HG03432 (cell line): ENCODE measurements at regions not wholly inside any gene's neighbourhood (a gene's known extent, or its start where the extent isn't known, plus 50 kb on each side); places are given as distances from the start of the nearest gene placed in this dataset.
"Not testable (repeated sequence)": the region's sequence is repeated elsewhere in the genome, so short reads cannot be mapped to it uniquely, and the experiment has no call there.

ENCODE experiments used
- ATAC-seq: cut with Tn5 transposase; IDR thresholded peaks from one replicate; pipeline ENCODE4 v1.9.1; 2021; ENCODE audit warnings: mild to moderate bottlenecking, moderate library complexity; ENCODE audit not compliant: unreplicated experiment

DNA sequence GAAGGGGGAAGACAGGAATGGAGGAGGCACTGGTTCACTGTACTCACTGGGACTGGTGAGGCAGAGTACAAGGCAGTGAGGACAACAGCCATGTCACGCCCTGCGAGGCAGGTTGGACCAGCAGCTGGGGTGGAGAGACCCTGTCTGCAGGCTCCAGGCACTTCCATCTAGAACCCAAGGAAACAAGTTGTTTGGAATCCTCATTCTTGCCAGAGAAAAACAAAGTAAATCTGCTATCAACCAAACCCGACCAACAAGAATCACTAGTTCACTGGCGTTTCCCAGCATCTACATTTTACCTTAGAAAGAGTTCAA is 98.5 kb upstream of the CDYL start:
- ATAC-seq = no peak

DNA sequence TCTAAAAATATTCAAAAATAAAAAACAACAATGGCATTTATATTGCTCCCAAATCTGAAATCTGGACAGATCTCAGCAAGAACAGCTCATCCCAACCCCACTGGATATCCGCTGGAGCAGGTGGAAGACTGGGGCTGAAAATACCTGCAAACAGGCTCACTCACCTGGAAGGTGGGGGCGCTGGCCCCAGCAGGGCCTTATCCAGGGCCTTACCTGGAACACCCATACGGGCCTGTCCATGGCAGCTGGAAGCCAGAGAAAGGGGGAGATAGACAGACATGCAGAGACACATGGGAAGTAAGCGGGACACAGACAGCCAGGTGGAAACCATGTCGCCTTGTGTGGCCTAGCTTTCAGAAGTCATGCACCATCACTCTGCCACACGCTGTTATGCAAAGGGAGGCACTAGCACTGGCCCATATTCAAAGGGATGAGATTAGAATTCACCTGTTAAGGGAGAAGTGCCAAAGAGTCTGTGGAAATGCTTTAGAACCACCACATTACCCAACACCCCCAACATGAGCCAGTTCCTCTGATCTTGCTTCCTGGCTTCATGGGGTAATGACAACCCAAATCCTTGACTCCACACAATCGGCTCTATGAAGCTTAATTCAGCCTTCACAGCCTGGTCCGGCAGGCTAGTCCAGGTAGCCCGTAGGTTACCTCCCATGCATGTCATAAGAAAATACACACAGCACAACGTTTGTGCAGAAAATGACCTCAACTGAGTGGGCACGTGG is 99.0 kb upstream of the CDYL start:
- ATAC-seq = no peak

DNA sequence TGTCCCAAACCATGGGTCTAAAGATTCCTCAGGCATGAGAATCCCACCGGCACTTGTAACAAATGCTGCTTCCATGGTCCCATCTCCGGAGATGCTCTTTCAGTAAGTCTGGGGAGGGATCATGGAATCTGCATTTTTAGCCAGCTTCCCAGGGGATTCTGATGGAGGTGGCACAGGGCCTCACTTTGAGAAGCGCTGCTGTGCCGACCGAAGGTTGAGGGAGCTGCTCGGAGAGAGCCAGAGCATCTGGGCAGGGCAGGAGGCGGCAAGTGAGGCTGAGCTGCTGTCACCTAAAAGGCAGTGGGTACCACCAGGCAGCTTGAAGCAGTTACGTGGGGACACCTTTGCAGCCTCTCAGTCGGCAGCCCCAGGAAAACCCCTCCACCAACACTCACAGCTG is 100.2 kb upstream of the CDYL start:
- no peak for ATAC-seq

DNA sequence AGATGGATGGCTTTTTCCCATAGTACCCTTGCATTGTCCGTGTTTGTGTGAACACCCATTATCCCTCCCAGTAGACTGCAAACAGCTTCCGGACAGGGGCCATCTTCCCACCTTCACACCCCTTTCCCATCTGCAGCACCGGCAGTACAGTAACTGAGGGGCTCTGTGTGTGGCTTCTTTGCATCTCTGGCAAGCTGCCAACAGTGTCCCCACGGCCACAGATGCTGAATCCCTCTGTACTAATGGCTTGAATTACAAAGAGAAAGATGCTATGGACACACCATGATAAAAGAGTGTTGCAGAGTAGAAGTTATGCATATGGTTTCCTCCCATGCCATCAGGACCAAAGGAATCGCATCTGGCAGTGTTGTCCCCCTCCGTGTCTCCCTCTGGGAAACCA is 101.1 kb upstream of the CDYL start:
- no peak for ATAC-seq

DNA sequence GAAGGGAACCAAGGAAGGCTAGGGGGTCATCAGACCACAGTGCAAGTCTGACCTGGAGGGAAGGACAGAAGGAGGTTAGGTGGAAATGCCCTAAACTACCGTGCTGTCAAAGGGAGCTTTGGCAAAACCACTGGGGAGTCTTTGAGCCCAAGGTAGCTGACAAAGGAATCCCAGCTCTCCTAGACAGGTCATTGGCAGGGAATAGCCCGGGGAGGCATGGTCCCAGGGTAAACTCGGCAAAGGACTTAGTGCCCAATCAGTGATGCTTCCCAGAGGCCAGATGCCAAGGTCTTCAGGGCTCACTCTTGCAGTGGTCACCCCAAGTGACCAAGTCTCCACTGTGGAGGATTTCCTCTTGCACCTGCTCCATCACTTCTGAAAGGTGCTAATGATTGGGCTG is 102.3 kb upstream of the CDYL start:
- ATAC-seq = no peak

DNA sequence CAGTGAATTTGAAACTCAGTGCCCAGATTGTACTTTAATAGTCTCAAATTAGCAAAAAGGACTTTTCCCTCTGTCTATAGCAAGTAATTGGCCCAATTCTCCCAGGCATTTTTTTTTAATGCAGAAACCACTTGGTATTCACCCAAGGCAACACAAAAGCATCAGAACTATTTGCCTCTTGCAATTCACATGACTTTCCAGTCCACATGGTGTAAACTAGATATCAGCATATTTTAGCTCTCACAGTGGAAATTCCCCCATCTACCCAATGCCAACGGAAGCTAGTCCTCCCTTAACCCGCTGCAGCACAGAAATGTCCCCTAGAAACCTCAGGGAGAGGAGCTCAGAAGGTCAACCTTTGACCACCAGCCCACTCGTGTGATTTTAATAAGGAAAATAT is 103.4 kb upstream of the CDYL start:
- no peak for ATAC-seq

DNA sequence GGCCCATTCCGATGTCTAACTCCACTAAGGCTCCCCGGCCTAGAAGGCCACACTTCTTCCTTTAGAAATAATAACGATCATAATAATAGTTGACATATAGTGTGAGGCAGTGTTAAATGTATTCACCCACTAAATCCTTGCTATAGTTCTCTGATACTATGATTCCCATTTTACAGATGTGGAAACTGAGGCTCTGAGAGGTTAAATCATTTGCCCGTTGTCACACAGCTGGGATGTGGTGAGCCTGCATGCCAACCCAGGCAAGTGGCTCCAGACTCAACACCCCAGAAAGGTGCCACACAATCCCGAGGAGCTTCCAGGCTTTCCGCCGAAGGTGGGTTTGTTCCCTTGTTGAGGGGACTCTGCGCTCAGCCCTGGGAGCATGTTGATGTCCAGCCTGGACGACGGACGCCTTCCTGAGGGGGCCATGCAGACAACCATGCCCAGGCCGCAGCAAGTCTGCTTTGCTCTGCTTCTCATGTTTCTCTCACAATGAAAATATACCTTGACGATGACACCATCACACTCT is 104.6 kb upstream of the CDYL start:
- ATAC-seq = no peak

DNA sequence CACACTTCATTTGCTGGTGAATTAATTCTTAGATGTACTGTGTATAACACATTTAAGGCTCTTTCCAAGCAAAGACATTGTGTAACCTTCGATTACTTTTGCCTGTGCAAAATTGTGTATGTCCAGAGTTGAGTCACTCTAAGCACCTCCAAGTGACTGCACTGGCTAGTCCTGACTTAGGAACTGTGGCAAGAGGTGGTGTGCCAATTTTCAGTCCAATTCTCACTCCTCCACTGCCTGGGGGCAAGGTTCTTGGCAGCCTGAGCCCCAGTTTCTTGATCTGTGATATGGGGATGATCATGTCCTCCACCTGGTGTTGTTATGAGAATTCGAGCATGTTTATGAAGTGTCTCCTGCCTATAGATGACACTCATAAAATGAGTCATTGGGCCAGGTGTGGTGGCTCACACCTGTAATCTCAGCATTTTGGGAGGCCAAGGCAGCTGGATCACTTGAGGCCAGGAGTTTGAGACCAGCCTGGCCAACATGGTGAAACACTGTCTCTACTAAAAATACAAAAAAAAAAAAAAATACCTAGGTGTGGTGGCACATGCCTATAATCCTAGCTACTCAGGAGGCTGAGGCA is 105.3 kb upstream of the CDYL start:
- no peak for ATAC-seq

DNA sequence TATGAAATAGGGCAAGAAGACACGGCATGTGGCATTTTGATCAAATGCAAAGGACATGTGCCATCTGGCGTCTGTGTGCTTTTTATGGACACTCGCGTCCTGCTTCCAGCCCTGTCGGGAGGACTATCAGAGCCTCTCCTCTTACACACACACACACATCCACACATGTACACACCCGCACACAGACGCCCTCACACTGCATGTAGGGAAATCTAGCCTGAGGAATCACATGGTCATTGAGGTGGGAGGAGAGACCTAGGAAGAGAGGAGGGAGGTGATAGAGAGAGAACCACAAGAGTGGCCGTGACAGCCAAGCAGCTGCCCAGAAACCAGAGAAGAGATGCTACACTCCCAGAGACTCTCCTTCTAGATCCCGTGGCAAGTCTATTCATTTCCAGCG is 105.9 kb upstream of the CDYL start:
- ATAC-seq = no peak

DNA sequence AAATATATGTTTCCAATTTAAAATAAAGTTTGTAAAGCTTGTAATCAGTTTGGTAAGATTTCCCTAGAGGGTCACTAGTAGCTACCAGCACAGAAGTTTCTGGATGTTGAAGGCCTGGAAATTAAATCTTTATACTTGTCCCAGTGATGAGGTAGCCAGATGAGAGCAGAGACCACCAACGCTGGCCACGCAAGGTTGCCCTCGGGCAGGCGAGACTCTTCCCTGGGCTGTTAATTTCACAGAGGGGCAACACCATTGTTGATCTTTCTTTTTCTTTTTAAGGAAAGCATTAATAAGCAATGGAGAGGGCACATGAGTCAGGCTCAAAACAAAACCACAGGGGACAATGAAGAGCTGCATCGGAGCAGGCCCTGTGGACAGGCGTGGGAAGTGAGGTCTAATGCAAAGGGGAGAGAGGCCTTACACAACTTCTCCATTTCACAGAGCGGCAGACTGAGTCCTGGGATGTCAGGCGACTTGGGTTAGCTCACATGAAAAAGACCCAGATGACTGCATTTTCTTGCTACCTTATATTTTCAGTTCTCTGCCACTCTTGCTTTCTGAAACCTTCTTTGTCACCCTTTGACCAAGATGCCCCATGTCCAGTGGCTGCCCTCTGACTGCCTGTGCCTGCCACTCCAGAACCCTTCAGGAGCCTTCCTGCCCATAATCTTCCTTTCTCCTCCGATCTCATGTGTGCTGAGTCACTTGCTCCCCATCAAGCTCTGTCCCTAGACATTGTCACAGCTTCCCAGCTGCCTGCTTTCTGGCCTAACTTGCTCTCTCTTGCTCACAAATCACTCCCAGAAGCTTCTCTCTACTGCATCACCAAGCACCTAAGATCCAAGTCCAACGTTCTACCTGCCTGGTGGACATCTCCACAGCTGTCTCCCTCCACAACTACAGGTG is 107.7 kb upstream of the CDYL start:
- no peak for ATAC-seq

DNA sequence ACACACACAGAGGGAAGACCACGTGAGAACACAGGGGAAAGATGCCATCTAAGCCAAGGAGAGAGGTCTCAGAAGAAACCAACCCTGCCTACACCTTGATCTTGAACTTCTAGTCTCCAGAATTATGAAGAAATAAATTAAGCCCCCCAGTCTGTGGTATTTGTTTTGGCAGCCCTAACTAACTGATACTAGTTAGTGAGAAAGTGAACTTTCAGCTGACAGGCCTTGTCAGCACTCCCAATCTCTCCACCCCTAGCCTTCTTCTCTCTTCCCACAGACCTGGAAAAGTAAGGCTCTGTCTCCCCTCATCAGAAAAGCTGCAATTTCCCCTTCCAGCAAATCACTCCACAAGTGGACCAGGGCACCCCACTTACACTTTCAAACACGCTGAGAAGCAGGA is 108.6 kb upstream of the CDYL start:
- ATAC-seq = no peak

DNA sequence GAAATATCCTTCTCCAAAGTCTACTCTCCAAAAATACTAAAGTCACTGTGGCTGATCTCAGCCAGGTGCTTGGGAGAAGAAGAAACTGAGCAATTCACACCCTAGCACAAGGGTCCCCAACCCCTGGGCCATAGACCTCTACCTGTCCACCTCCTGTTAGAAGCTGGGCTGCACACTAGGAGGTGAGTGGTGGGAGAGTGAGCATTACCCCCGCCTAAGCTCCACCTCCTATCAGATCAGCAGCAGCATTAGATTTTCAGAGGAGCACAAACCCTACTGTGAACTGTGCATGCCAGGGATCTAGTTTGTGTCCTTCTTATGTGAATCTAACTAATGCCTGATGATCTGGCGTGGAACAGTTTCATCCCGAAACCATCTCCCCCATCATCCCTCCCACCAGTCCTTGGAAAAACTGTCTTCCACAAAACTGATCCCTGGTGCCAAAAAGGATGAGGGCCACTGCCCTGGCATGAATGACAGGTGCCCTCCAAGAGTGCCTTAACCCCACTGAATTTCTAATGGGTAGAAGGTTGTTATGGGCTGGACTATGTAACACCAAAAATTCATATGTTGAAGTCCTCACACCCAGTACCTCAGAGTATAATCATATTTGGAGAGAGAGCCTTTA is 109.2 kb upstream of the CDYL start:
- no peak for ATAC-seq

DNA sequence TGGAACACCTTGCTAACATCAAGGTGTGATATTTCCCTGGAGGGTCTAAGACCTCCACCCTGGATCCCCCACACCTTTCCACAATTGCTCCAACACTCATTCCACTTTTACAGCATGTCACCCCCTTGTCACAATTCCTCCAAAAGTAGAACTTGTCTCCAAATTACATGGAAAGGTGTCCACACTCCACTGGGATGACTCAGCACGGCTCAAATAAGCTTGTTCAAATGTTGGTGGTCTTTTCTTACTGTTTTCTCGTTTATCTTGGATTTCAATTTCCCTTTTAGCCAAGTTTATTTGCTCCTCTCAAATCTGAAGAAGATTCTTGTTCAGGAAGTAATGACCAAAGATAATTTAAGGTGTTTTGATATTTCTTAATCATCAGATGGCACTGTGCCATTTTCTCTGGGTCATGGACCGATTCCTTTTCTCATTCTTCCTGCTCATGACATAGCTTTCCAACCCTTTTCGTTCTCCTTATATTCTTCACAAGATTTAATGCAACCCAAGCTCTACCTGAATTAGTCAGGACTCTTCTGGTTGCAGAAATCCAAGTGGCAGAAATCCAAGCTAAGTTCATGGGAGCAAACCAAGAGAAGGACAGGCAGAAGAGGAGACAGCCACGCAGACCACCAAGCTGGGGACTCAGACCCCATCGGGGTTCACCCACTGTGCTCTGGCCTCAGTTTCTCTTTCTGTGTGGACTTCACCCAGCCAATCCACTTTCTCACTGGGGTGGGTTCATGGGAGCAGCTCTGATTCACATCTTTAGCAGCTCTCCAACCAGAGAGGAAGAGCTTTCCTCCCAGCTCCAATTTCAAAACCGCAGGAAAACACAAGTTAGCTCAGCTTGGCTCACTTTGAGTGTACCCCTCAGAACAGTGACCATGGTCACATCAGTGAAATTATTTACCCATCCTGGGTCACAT is 110.5 kb upstream of the CDYL start:
- ATAC-seq = no peak

DNA sequence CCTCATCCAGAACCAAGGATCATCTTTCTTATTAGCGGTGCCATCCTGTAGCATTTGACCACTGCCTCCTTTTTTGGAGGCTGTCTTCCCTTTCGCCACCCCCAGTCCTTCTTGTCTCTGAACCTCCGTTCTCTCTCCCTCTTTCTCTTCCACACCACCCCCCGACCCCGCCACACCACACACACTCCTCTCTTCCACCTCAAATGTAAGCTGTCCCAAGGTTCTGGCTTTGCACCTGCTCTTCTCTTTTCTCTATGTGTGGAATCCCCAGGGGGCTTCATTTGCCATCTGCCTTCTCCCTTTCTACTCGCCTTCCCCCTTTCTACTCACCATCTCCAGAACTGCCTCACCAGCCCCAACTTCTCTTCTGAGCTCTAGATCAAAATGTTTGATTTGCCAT is 111.3 kb upstream of the CDYL start:
- ATAC-seq = no peak

DNA sequence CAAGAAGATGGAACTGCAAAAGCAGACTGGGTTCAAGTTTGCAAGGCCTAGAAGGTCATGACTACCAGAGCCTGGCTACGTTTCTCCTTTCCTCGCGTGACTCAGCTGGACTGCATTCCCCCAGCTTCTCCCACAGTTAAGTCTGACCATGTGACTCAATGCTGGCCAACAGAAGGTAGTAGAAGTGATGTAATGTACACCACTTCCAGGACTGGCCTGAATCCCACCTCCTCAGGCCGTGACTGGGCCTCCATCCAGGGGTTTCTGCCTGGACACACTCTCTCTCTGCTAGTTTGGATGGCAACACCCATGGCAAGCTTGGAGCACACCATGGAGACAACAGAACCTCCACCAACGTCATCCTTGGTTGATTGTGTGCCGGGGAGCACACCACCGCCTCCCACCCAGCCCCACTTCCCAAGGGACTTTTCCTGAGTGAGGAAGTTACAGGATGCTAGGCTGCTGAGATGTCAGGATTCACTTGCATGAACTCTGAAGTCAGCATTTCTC is 112.0 kb upstream of the CDYL start:
- ATAC-seq = no peak

DNA sequence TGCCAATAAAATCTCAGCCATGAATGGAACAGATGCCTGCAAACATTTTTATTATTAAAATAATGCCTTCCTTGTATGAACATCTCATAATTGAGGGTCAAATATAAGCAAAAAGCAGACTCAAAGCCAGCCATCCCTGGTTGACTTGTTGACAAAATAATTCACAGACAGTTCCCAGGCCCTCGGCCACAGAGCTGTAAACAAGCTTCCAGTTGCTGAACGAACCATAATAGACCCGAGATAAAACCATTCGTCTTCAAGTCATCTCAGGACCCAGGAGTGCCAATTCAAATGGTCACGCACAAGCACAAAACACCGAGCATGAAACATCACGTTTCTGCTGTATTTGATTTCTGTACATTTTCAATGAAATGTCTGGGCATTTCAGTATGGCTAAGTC is 113.3 kb upstream of the CDYL start:
- ATAC-seq = no peak

DNA sequence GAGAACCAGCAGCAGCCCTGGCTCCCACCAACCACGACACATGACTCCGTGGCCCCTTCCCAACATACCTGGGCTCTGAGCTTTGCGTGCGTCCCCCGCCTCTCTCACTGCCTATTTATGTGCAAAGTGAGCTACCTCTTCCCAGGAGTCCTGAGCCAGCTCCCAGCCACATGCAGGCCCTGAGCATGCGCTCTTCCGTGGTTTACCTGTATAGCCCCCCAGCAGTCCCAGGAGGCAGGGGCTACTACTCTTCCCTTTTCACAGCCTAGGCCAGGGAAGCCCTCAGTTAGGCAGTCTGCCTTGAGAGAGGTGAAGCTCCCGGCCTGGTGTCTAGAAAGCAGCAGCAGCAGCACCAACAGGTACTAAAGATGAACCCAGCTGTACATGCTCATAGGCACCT is 114.8 kb upstream of the CDYL start:
- ATAC-seq = no peak

DNA sequence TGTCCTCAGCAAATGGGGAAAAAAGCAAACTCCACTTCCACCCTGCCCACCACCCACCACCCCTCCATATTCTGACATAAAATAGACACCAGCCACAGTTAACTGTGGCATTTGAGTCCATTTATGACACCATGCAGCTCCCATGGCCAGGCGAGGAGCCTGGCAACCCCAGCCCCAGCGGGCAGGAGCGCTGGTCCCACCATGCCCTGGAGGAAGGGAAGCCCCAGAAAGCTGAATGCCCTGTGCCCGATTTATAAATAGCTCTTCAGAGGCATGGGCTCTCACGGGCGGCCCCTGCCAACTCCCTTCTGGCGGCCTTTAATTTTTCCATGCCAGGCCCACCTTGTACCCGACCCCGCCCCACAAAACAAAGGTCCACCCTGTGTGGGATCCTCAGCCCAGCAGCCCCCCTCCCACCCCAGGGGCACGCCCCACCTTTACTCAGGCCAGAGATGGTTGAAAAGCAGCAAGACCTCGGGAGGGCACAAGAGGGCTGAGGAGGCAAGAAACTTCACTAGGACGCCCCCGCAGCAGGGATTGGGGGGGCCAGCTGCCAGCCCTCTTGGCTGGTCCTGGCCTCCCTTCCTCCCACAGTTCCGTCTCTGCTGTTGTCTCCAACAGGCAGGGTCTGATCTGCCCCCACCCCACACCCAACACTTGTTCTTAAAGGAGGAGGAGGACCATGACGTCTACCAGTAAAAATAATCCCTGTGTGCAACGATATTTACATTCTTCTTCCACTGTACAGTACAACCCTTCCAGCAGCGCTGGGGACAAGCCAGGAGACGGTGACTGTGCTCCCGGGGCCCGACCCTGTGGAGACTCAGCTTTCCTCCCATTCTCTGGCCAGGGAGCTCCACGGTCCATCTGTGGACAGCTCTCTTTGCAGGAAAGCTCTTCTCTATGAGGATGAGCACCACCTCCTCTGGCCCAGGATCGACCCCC is 115.6 kb upstream of the CDYL start:
- ATAC-seq = no peak

DNA sequence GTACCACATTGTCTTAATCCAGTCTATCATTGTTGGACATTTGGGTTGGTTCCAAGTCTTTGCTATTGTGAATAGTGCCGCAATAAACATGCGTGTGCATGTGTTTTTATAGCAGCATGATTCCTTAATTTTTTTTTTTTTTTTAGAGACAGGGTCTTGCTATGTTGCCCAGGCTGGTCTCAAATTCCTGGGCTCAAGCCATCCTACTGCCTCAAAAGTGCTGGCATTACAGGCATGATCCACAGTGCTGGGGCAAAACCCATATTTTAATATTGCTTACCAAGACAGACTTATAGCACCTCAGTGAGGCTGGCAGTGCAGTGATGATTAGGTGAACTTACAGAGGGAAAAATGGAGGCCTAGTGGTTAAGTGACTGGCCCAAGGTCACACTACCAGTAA is 116.5 kb upstream of the CDYL start:
- ATAC-seq = not testable (repeated sequence)
